ENCODE measurements at regions not wholly inside any gene's neighbourhood (a gene's known extent, or its start where the extent isn't known, plus 50 kb on each side); places are given as distances from the start of the nearest gene placed in this dataset.
A peak's percentile ranks its signal among the peaks of the same experiment; 100 is the strongest.

- TF ChIP-seq SMC3 (conservative IDR thresholded peaks at IDR 0.05; ENCODE audit: poor library complexity) (no peak), CTCF (IDR thresholded peaks at IDR 0.05; ENCODE audit: poor library complexity, severe bottlenecking) (peak; percentile 26), EP300 (conservative IDR thresholded peaks at IDR 0.05; ENCODE audit: poor library complexity, severe bottlenecking) (no peak), REST (IDR thresholded peaks at IDR 0.05; ENCODE audit: borderline replicate concordance) (no peak), POLR2AphosphoS5 (IDR thresholded peaks at IDR 0.05) (no peak), EZH2 (IDR thresholded peaks at IDR 0.05; ENCODE audit: borderline replicate concordance, insufficient read depth, low read length, poor library complexity, severe bottlenecking) (no peak), RAD21 (conservative IDR thresholded peaks at IDR 0.05) (peak; percentile 28), TAF1 (IDR thresholded peaks at IDR 0.05; ENCODE audit: low read depth) (no peak), MXI1 (conservative IDR thresholded peaks at IDR 0.05; ENCODE audit: poor library complexity, severe bottlenecking) (no peak)
These were observed 380.9 kb downstream of the EDEM1 start for GRCh38 chr3:5568451-5568850.
